HL-60/S4 treated with retinoic acid at 250 ng/mL for 4 days and 3 days (cell line): ENCODE measurements at regions not wholly inside any gene's neighbourhood (a gene's known extent, or its start where the extent isn't known, plus 50 kb on each side); places are given as distances from the start of the nearest gene placed in this dataset.
"Not testable (repeated sequence)": the region's sequence is repeated elsewhere in the genome, so short reads cannot be mapped to it uniquely, and the experiment has no call there.

Experiments used
- in situ Hi-C: fragments of 300-500 bp; cut with MboI; formaldehyde crosslinking; loops from 2 replicates; pipeline ENCODE4 v1.7.0; 2022; ENCODE audit warnings: low sequenced_read_pairs

- in situ Hi-C loops = not testable (repeated sequence)
Observed at GRCh38 chr1:166690596-166690995, 148.7 kb upstream of the POGK start.

DNA sequence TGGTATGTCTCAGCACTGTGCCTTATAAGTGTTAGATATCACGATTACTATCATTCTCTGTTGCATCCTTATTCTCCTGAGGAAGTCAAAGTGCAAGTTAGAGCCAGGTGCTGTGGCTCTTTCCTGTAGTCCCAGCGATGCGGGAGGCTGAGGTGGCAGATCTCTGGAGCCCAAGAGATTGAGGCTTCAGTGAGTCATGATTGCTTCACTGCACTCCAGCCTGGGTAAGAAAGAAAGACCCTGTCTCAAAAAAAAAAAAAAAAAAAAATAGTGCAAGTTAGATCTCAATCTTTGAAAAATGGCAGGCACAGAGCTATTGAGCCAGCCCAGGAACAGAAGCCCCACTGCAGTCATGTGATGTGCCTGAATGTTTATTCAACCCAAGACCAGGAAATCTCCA lies 147.8 kb upstream of the POGK start:
- in situ Hi-C loops = no loop called here

- in situ Hi-C loops = no loop called here
Observed at GRCh38 chr1:166692346-166692745, 146.9 kb upstream of the POGK start.

DNA sequence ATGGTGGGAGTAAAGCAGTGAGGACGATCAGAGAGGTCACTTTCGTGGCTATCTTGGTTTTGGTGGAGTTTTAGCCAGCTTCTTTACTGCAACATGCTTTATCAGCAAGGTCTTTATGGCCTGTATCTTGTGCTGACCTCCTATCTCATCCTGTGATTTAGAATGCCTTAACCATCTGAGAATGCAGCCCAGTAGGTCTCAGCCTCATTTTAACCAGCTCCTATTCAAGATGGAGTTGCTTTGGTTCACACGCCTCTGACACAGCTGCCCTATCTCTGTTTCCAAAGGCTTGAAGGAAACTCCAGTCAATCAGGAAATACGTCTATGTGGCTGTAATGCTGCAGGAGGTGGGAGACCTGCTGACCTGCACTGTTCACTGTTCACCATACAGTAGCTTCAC lies 146.1 kb upstream of the POGK start:
- in situ Hi-C loops = no loop called here

- in situ Hi-C loops = no loop called here
Observed at GRCh38 chr1:166693673-166694297, 145.5 kb upstream of the POGK start.

DNA sequence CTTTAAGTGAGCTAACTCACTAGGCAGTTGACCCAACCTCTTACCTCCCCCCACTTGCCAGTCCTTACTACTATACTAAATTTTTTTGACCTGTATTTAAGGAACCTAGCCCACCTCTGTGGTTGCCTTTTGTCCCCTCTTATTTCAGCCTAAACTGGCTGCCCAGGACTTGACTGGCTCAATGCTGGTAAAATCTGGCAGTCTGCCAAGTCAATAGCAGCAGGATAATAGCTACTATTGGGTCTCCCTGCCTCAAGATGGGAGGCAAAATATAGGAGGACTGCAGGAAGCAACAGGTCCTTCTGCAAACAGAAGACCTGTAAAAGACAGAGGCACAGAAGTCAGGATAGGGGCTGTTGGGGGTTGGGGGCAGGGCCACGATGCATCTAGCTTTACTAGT lies 144.2 kb upstream of the POGK start:
- in situ Hi-C loops = no loop called here

DNA sequence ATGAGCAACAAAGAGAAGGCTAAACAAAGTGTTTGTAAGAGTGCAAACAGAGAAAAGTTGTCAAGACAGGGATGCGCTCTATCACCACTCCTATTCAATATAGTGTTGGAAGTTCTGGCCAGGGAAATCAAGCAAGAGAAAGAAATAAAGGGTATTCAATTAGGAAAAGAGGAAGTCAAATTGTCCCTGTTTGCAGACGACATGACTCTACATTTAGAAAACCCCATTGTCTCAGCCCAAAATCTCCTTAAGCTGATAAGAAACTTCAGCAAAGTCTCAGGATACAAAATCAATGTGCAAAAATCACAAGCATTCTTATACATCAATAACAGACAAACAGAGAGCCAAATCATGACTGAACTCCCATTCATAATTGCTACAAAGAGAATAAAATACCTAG lies 143.4 kb upstream of the POGK start:
- in situ Hi-C loops = not testable (repeated sequence)

DNA sequence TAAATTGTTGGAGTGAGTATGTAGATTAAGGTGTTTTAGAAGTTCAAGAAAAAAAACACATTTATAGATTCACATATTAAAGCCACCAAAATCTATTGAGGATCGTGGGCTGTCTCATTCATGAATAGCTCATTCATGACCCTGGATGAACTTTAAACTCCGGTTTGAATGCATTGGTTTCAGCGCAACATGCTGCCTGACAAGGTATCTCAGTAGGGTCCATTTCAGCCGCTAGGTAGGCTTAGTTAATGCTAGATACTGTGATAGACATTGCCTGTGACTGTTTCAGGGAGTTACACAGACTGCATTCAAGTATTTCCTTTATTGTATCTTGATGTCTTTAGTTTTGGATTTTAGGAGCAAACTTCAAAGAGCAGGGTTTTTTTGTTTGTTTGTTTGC lies 140.5 kb upstream of the POGK start:
- in situ Hi-C loops = no loop called here

DNA sequence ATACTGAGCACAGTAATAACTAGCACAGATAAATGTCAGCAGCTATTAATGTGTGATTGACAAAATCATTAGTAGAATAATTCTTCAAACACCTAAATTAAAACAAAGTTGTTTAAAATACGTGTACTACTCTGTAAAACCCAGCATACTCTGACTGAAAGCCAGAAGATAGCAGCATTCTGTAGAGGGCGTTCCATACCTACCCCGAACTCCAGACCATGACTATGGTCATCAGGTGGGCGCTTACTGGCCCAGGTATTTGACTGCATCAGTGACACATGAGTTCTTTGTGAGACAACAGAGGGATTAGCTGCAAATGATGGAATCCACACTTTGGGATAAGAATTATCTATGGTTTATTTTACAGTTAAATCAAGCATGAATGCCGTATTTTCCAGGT lies 139.7 kb upstream of the POGK start:
- in situ Hi-C loops = no loop called here

DNA sequence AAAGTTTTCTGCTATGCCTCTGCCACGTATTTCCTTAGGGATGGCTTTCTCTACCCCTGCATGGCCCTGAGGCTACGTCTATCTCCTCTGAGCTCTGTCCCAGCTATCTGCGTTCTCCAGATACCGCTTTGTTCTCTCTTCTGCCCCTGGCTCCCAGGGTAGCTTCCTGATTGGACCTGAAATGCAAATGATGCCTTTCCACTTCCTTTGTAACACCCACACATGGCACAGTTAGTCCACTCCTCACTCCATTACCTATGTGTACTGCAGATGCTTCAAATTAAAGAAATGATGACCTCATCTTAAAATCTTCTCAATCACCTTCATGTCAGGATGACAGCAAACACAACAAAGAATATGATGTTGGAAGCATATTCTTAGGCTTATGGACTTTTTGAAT lies 138.6 kb upstream of the POGK start:
- in situ Hi-C loops = no loop called here

DNA sequence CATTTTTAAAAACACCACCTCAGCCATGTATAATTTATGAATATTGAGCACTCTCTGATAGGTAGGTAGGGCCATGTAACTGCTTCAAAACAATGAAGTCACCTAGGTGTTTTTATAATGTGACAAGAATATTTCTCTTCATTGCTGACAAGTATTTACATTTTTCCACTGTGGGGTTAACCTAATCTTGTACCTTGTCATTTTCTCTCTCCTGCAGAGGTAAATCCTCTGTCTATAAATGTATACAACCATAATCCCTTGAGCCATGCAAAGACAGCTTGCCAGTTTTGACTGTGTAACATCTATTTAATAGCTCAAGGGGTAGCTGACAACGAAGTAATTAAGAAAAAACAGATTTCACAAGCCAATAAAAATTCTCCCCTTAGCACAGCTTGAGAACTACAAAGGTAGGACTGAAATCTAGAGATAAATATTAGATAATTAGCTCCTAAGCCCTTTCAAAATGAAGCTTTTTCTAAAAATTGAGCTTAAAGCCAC lies 137.6 kb upstream of the POGK start:
- in situ Hi-C loops = no loop called here

DNA sequence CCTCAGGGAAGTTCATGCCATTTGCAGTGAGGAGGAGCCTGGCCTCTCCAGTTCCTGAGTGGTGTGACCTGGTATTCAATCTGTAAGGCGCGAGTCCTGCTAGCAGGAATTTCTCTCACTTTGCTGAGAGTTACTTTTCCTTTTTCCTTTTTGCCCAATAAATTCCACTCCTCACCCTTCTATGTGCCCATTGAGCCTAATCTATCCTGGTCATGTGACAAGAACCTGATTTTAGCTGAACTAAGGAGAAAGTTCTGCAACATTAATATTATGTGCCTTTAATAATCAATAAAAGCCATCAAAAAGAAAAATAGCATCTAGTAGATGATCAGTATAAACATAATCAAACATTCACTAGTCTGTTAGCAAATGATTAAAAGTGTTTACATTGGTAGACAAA lies 136.1 kb upstream of the POGK start:
- in situ Hi-C loops = no loop called here

- in situ Hi-C loops = no loop called here
Observed at GRCh38 chr1:166703726-166704462, 135.4 kb upstream of the POGK start.

DNA sequence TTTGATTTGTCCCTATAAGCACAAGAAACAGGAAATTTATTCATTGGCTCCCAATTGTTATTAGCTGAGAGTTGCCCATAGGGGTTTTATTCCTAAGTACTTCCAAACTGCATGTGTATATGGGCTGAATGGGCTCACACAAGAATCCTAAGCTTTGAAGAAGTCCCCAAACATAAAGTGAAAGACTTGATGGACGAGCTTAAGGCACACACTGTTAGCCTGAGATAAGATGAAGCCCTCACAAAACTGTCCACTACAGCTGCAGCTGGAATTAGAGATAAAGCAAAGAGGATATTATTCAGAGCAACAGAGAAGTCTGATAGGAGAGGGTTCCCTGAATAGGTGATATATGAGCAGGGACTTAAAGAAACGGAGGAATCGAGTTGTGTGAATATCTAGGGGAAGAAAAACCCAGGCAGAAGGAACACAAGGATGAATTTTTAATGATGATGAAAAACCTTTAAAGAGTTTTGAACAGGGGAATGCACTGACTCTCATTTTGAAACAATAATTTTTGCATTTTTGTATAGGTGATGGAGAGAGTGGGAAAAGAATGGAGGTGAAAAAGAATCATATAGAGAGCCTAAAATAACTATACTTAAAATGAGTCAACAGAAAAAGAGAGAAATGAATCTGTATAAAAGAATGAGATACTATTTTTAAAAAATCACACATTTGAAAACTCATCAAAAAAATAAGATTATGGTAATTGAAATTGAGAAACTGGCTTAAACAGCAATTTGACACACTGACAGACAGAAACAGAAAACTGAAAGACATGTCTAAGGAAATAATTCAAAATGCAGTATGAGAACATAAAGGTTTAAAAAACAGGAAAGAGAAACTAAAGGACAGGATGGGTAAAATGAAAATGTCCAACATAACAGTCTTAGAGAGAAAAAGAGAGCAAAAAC lies 133.6 kb upstream of the POGK start:
- in situ Hi-C loops = no loop called here

GRCh38 chr1:166716620-166717019 lies 122.7 kb upstream of the POGK start:
- in situ Hi-C loops = no loop called here

GRCh38 chr1:166721145-166721544 lies 118.1 kb upstream of the POGK start:
- in situ Hi-C loops = no loop called here

GRCh38 chr1:166730299-166730888 lies 108.9 kb upstream of the POGK start:
- in situ Hi-C loops = no loop called here

- in situ Hi-C loops = no loop called here
Observed at GRCh38 chr1:166738140-166738539, 101.1 kb upstream of the POGK start.

DNA sequence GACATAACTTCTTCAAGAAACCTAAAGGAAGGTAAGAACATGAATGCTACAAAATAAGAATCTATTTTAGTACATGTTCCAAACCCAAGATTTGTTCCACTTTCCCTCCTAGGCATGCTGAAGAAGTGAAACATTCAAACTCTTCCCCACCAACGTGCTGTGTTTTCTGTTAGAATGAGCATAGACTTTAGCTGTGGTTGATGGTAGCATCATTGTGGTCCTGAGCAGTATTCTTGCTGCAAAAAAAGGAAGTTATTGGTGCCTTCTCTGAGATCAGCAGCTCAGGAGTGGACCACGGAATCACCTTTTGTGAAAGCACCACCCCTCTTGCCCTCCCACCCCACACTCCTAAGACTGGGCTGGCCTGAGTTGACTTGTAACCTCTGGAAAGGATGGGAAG lies 100.4 kb upstream of the POGK start:
- in situ Hi-C loops = no loop called here

DNA sequence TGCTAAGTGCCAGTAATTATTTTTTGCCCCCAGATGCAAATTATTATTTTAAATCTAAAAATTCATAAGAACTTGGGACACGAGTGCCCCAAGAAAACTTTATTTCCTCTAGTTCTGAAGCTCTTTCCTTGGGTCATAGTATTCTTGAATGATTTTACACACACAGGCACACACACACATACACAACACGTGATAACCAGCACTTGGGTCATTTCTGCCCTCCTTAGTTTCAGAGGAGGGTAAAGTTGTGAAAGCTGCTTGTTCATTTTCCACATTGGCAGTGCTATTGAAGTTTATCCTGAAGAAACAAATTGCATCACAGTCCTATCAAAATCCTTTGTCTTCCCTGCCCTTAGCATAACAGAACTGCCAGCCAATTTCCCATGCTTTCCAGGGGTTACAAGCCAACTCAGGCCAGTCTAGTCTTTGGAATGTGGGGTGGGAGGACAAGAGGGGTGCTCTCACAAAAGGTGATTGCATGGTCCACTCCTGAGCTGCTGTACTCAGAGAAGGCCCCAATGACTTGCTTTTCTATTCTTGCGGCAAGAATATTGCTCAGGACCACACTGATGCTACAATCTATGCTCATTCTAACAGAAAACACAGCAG lies 98.5 kb upstream of the POGK start:
- in situ Hi-C loops = no loop called here

DNA sequence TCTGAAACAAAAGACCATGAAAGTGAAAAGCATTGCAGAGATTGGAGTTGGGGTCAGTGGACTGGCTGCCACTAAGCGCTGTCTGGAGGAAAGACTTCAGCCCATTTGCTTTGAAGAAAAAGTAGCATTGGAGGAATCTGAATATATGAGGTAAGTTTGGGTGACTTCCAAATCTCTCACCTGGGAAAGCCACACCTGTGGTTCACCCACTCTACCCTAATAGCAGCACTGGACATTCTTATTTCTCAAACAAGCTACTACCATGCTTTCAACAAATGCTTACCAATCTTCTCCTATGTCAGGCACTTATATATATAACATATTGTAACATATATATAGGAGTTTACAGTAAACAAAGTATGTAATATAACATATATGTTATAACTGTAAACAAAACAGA lies 76.0 kb upstream of the POGK start:
- in situ Hi-C loops = no loop called here
